Panc1 (cell line): ENCODE measurements at regions not wholly inside any gene's neighbourhood (a gene's known extent, or its start where the extent isn't known, plus 50 kb on each side); places are given as distances from the start of the nearest gene placed in this dataset.

Experiments used
- POLR2AphosphoS5 ChIP-seq: IDR thresholded peaks from 2 replicates; pipeline ENCODE4 v1.6.1; 2012; ENCODE audit warnings: mild to moderate bottlenecking, low read depth, low read length, moderate library complexity
- SIN3A ChIP-seq: IDR thresholded peaks from 2 replicates; pipeline ENCODE4 v1.6.1; 2012; ENCODE audit warnings: low read depth, mild to moderate bottlenecking, low read length, moderate library complexity, borderline replicate concordance; ENCODE audit not compliant: insufficient read depth
- TCF7L2 ChIP-seq: IDR thresholded peaks from 2 replicates; pipeline ENCODE4 v1.6.1; 2011; ENCODE audit warnings: mild to moderate bottlenecking, low read depth, low read length, inconsistent platforms
- TF ChIP-seq, protein P1 (sequence below): fragments of 450-650 bp; IDR thresholded peaks from 2 replicates; pipeline ENCODE4 v1.5.1; 2017; ENCODE audit warnings: mild to moderate bottlenecking

DNA sequence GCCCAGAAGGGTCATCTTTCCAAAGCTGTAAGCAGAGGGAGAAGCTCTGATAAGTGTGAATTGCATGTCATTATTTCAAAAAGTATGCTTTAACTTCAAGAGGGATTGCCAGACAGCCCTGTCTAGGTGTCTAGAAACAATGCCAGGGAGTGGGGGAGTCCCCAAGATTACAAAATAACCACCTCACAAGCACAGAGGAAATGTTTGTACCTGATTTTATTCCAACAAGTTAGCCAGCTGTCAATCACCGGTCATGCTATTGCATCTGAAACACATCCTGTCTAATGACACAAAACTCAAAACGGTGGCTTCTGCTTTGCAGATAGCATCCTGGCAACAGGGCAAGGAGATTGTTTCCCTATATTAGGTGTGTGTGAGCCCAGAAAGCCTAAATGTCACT, 154.2 kb upstream of the WWC1 start:
- TF ChIP-seq POLR2AphosphoS5 = no peak
- TF ChIP-seq, protein P1, sequence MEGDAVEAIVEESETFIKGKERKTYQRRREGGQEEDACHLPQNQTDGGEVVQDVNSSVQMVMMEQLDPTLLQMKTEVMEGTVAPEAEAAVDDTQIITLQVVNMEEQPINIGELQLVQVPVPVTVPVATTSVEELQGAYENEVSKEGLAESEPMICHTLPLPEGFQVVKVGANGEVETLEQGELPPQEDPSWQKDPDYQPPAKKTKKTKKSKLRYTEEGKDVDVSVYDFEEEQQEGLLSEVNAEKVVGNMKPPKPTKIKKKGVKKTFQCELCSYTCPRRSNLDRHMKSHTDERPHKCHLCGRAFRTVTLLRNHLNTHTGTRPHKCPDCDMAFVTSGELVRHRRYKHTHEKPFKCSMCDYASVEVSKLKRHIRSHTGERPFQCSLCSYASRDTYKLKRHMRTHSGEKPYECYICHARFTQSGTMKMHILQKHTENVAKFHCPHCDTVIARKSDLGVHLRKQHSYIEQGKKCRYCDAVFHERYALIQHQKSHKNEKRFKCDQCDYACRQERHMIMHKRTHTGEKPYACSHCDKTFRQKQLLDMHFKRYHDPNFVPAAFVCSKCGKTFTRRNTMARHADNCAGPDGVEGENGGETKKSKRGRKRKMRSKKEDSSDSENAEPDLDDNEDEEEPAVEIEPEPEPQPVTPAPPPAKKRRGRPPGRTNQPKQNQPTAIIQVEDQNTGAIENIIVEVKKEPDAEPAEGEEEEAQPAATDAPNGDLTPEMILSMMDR = no peak
- no peak for TF ChIP-seq SIN3A
- TF ChIP-seq TCF7L2 = no peak
